COLO668 (cell line): ENCODE measurements at regions not wholly inside any gene's neighbourhood (a gene's known extent, or its start where the extent isn't known, plus 50 kb on each side); places are given as distances from the start of the nearest gene placed in this dataset.
A peak's percentile ranks its signal among the peaks of the same experiment; 100 is the strongest.
"Not testable (repeated sequence)": the region's sequence is repeated elsewhere in the genome, so short reads cannot be mapped to it uniquely, and the experiment has no call there.

Source experiments
- DNase-seq: peaks from one replicate; lab custom pipeline; 2025; ENCODE audit not compliant: unreplicated experiment; lab: John Stamatoyannopoulos, UW

DNA sequence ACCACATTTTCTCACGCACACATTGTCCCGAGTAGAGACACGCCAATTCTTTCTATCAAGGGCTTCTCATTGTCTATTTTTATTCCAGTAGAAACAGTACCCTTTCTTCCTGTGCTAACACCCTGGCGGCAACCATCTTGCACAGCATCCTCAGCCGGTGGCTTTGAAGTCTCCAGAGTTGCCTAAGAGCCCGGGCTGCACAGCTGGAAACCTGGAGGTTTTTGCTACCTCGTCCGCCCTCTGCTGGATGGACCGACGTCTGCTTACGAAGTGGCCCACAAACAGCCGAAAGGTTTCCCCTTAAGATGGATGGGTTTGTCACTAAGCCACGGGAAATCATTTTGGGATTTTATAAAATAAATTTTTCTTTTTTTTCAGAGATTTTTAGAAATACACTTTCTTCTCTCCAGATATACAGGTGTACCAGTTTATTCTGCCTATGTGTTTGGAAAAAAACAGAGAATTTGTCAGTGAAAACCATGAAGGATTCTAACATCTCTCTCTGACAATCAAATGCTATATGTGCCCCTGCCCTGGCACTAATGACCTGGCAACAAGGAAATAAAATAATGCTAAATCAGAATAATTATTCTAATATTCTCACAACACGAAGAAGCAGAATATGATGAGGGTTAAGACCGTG lies 81.8 kb upstream of the FAM204A start:
- DNase-seq, result peak; percentile 77

DNA sequence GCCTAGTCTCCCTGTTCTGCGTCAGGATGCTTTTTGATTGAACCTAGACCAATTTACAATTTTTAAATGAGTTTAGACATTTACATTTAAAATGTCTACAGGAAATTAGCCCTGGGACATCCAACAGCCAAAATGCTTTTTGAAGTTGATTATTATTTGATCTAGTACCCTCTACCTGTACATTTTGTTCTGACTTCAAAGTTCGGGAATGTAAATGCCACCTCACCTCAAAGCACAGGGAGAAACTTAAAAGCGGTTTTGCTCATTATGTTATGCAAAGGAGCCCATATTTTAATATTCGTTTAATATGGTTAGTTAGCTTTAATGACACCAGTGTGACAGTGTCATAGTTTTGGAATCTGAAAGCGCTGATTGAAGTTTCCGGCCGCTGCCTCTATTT lies 80.1 kb upstream of the FAM204A start:
- DNase-seq, result no peak

DNA sequence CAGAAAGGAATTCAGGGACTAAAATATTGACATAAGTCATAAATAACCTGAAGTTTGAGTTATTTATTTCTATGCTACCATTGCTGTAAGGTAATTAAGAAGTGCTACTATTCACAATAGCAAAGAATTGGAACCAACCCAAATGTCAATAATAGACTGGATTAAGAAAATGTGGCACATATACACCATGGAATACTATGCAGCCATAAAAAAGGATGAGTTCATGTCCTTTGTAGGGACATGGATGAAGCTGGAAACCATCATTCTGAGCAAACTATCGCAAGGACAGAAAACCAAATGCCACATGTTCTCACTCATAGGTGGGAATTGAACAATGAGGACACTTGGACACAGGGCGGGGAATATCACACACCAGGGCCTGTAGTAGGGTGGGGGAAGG lies 77.9 kb upstream of the FAM204A start:
- not testable (repeated sequence) for DNase-seq

- DNase-seq, result no peak
Observed at GRCh38 chr10:118412932-118413331, 70.8 kb upstream of the FAM204A start.

- DNase-seq, result no peak
Observed at GRCh38 chr10:118412132-118412760, 70.1 kb upstream of the FAM204A start.

DNA sequence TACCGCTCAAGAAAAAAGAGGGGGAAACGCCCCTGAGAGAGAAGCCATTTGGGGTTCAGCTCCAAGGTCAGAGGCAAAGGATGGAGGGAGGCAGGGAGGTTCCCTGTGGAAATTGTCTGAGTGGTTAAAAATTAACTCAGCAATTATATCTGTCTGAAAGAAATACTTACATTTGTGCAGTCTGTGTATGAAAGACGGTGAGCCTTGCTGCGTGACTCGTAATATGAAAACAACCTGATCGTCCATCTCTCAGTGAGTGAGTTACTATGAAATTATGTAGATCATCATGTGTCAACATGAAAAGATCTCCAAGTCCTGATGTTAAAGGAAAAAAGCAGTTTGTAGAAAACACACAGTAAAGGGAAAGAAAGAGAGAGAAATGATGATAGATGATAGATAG lies 67.2 kb upstream of the FAM204A start:
- peak; percentile 1 for DNase-seq

GRCh38 chr10:118408181-118408580 lies 66.1 kb upstream of the FAM204A start:
- no peak for DNase-seq

DNA sequence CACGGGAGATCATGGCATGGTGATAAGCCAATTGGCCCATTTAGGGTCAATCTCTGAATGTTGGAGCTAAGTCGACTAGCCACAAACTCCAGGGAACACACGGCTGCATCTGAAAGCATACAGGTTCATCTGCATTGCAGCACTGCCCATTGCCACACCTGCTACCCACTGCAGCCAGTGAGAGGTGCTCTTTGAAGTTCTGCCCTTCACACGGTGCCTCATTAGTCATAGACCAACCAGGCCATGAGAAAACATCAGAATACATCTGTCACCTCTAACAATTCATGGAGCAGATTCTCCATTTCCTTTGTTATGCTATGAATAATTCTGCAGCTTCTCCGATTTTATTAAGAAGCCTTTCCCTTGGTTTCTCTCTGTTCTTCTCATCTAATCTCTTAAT lies 65.7 kb upstream of the FAM204A start:
- no peak for DNase-seq

GRCh38 chr10:118407026-118407425 lies 64.9 kb upstream of the FAM204A start:
- DNase-seq, result no peak

DNA sequence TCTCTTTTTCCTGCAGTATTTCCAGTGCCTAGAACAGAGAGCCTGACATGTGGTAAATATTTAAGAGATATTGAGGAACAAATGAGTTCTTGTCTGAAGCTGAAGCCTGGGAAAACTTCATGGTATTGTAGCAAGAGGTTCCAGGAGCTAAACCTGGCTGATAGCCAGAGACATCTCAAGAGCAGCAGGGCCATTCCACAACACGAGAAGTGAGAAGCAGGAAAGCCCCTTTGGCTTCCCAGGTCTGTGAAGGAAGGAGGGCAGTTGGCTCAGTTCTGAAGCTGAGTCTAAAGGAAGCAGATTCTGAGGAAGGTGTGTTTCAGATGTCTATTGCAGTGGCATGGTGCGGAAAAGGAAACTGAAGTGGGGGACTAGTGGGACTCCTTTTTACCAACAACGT lies 63.8 kb upstream of the FAM204A start:
- no peak for DNase-seq

DNA sequence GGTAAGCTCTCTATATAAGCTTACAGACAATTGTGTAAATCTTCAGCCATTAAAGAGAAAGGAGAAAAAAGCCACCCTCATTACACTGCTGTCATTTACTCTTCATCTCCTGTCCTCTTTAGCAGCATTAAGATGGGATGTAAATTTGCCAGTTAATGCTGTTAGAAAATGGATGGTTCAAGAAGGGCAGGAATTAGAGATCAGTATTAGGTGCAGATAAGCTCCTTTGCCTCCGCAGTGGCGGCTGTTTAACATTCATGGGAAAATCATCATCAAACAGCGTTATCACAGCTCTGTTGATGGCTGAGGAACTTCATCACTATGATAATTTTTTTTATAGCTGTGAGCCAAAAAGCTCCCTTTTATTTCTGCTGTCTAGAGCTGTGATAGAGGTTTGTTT lies 61.8 kb upstream of the FAM204A start:
- no peak for DNase-seq

DNA sequence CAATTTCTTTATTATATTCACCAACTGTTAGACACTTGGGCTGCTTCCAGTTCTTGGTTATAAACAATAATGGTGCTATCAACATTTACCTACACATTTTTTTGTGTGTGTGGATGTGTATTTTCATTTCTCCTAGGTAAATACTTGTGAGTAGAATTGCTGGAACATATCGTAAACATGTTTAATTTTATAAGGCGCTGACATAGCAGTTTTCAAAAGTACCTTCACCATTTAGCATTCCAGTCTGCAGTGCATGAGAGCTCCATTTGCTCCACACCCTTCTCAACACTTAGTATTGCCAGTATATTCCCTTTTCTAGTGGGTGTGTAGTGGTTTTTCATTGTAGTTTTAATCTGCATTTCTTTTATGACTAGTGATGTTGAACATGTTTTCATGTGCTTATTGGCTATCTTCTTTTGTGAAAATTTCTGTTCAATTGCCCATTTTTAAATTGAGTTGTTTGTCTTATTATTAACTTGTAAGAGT lies 59.6 kb upstream of the FAM204A start:
- DNase-seq, result no peak

DNA sequence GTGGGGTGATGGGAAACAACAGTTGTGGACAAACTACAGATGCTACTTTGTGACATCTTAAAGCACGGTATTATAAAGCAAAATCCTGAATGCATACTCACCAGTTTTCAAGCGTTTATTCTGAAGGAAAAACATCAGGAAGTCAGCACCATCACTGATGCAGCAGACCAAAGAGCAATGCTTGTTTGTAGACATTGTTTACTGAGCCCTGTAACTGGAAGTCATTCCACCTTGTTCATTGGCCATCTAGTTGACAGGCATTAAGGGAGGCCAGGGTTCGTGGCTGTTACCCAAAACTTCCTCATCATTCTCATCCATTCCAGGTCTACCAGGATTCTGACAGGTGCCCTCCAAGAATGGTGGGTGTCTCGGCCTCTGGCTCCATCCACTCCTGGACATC lies 55.3 kb upstream of the FAM204A start:
- DNase-seq, result no peak

GRCh38 chr10:118395947-118396346 lies 53.8 kb upstream of the FAM204A start:
- no peak for DNase-seq

DNA sequence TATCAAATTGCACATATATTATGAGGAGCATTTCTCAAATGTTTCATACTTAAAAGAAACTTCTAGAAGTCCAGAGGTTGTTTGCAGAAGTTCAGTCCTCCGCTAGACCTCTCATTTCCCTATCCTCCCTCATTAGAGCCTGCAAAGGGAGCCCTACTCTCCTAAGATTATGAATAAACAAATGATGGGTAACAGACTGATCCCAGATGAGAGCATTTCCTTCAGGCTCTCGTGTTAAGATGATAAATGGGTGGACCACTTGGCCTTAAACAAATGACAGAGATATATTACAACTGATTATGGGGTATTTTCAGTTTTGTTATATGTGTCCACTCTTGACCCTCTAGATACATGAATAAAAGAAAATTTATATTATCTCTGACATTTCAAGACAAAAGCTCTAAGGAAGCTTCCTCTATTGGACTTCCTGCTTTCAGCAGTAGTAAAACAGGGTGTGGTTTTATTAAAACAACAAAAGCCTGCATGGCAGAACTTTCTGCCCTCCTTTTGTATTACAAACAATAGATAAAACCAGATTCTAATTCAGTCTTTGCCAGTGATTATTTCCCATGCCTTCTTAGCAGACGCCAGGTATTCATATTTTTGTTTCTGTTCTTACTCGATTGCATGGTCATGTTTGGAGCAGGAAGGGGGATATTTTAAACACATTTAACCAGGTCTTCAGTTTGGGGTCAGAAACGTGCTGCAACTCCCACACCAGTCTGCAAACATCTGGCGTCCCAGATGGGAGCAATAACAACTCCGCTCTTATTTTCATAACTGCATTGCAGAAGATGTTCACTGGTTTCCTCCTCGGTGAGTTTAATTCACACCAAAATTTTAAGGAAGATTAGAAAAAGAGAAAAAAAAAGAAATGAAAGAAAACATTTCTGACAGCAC lies 52.4 kb upstream of the FAM204A start:
- no peak for DNase-seq

GRCh38 chr10:118392761-118393160 lies 50.6 kb upstream of the FAM204A start:
- DNase-seq, result no peak
